ENCODE measurements at regions not wholly inside any gene's neighbourhood (a gene's known extent, or its start where the extent isn't known, plus 50 kb on each side); places are given as distances from the start of the nearest gene placed in this dataset.

DNA sequence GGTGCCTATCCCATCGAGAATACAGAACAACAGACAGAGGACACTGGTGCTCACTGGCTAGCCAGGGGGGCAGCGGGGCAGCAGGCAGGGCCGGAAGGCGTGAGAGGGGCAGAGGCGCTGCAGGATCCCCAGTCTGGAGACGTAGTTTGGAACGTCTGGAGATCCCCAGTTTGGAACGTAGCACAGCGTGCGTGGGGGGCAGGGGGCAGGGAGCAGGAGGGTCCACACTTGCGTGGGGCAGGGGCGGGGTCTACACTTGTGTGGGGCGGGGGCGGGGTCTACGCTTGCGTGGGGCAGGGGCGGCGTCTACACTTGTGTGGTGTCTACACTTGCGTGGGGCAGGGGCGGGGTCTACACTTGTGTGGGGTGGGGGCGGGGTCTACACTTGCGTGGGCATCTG, 107.2 kb downstream of the DACT2 start (continued):
- TF ChIP-seq, protein P1, sequence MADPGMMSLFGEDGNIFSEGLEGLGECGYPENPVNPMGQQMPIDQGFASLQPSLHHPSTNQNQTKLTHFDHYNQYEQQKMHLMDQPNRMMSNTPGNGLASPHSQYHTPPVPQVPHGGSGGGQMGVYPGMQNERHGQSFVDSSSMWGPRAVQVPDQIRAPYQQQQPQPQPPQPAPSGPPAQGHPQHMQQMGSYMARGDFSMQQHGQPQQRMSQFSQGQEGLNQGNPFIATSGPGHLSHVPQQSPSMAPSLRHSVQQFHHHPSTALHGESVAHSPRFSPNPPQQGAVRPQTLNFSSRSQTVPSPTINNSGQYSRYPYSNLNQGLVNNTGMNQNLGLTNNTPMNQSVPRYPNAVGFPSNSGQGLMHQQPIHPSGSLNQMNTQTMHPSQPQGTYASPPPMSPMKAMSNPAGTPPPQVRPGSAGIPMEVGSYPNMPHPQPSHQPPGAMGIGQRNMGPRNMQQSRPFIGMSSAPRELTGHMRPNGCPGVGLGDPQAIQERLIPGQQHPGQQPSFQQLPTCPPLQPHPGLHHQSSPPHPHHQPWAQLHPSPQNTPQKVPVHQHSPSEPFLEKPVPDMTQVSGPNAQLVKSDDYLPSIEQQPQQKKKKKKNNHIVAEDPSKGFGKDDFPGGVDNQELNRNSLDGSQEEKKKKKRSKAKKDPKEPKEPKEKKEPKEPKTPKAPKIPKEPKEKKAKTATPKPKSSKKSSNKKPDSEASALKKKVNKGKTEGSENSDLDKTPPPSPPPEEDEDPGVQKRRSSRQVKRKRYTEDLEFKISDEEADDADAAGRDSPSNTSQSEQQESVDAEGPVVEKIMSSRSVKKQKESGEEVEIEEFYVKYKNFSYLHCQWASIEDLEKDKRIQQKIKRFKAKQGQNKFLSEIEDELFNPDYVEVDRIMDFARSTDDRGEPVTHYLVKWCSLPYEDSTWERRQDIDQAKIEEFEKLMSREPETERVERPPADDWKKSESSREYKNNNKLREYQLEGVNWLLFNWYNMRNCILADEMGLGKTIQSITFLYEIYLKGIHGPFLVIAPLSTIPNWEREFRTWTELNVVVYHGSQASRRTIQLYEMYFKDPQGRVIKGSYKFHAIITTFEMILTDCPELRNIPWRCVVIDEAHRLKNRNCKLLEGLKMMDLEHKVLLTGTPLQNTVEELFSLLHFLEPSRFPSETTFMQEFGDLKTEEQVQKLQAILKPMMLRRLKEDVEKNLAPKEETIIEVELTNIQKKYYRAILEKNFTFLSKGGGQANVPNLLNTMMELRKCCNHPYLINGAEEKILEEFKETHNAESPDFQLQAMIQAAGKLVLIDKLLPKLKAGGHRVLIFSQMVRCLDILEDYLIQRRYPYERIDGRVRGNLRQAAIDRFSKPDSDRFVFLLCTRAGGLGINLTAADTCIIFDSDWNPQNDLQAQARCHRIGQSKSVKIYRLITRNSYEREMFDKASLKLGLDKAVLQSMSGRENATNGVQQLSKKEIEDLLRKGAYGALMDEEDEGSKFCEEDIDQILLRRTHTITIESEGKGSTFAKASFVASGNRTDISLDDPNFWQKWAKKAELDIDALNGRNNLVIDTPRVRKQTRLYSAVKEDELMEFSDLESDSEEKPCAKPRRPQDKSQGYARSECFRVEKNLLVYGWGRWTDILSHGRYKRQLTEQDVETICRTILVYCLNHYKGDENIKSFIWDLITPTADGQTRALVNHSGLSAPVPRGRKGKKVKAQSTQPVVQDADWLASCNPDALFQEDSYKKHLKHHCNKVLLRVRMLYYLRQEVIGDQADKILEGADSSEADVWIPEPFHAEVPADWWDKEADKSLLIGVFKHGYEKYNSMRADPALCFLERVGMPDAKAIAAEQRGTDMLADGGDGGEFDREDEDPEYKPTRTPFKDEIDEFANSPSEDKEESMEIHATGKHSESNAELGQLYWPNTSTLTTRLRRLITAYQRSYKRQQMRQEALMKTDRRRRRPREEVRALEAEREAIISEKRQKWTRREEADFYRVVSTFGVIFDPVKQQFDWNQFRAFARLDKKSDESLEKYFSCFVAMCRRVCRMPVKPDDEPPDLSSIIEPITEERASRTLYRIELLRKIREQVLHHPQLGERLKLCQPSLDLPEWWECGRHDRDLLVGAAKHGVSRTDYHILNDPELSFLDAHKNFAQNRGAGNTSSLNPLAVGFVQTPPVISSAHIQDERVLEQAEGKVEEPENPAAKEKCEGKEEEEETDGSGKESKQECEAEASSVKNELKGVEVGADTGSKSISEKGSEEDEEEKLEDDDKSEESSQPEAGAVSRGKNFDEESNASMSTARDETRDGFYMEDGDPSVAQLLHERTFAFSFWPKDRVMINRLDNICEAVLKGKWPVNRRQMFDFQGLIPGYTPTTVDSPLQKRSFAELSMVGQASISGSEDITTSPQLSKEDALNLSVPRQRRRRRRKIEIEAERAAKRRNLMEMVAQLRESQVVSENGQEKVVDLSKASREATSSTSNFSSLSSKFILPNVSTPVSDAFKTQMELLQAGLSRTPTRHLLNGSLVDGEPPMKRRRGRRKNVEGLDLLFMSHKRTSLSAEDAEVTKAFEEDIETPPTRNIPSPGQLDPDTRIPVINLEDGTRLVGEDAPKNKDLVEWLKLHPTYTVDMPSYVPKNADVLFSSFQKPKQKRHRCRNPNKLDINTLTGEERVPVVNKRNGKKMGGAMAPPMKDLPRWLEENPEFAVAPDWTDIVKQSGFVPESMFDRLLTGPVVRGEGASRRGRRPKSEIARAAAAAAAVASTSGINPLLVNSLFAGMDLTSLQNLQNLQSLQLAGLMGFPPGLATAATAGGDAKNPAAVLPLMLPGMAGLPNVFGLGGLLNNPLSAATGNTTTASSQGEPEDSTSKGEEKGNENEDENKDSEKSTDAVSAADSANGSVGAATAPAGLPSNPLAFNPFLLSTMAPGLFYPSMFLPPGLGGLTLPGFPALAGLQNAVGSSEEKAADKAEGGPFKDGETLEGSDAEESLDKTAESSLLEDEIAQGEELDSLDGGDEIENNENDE (IDR thresholded peaks at IDR 0.05; ENCODE audit: low read depth, low read length) = no peak
- TF ChIP-seq ZNF224 (CRISPR knock-in tag; IDR thresholded peaks at IDR 0.05) (no peak), PHTF2 (CRISPR knock-in tag; IDR thresholded peaks at IDR 0.05) (no peak)
